ENCODE measurements at regions not wholly inside any gene's neighbourhood (a gene's known extent, or its start where the extent isn't known, plus 50 kb on each side); places are given as distances from the start of the nearest gene placed in this dataset.

- Histone ChIP-seq H3K4me3 (ENCODE audit: low read depth in 1 of 3, low read length in 3 of 3) (no peak overlapping the region), H3K4me1 (ENCODE audit: control insufficient read depth in 4 of 4, insufficient read depth in 4 of 4, low read length in 3 of 4) (no peaks in the 10 kb centered on the region), H3K9me3 (ENCODE audit: control insufficient read depth in 4 of 4, low read length in 3 of 4) (no peaks in the 10 kb centered on the region), H3K36me3 (ENCODE audit: control insufficient read depth in 4 of 4, insufficient read depth in 3 of 4, low read depth in 1 of 4, low read length in 3 of 4) (no peaks in the 10 kb centered on the region), H3K27ac (ENCODE audit: low read depth in 1 of 2, low read length in 2 of 2) (no peak overlapping the region), H3K9ac (ENCODE audit: low read depth in 1 of 2, low read length in 2 of 2) (no peak overlapping the region), H3K27me3 (ENCODE audit: control insufficient read depth in 4 of 4, insufficient read depth in 4 of 4, low read length in 3 of 4) (no peaks in the 10 kb centered on the region)
- no peak for TF ChIP-seq RXRA (IDR thresholded peaks at IDR 0.05)
- TF ChIP-seq JUND (IDR thresholded peaks at IDR 0.05) = no peak
- TF ChIP-seq ZBTB33 (IDR thresholded peaks at IDR 0.05) = no peak
- no peak for TF ChIP-seq FOXA1 (IDR thresholded peaks at IDR 0.05)
- no peak for TF ChIP-seq MAX (IDR thresholded peaks at IDR 0.05)
- TF ChIP-seq TAF1 (conservative IDR thresholded peaks at IDR 0.05) = no peak
- no peak for TF ChIP-seq ATF3 (IDR thresholded peaks at IDR 0.05)
- peak; percentile 72 to 87 for TF ChIP-seq RAD21 (IDR thresholded peaks at IDR 0.05)
- peak; percentile 76 for TF ChIP-seq CTCF (IDR thresholded peaks at IDR 0.05; ENCODE audit: low read depth, low read length, missing input control)
- no peak for TF ChIP-seq EGR1 (IDR thresholded peaks at IDR 0.05; ENCODE audit: low read depth in 2 of 2)
- no peak for TF ChIP-seq GABPA (IDR thresholded peaks at IDR 0.05 in 1 of 2, conservative IDR thresholded peaks at IDR 0.05 in 1 of 2)
- WGBS = 26% methylated on average over 11 of the region's 11 CpGs
- peak; percentile 51 for DNase-seq (ENCODE audit: low spot score)
Measured at GRCh38 chrX:33434256-33435092, 223.1 kb upstream of the DMD start.

GRCh38 chrX:33416273-33416805 is 205.0 kb upstream of the DMD start:
- TF ChIP-seq NR2F2 (IDR thresholded peaks at IDR 0.05) (no peak), HNF4G (IDR thresholded peaks at IDR 0.05) (no peak), YY1 (IDR thresholded peaks at IDR 0.05) (no peak), TAF1 (conservative IDR thresholded peaks at IDR 0.05) (no peak), RXRA (IDR thresholded peaks at IDR 0.05) (no peak), MAX (IDR thresholded peaks at IDR 0.05) (no peak), FOXA1 (IDR thresholded peaks at IDR 0.05) (no peak), ATF3 (IDR thresholded peaks at IDR 0.05) (no peak)
- Histone ChIP-seq H3K27ac (ENCODE audit: low read depth in 1 of 2, low read length in 2 of 2) (no peak overlapping the region), H3K4me1 (ENCODE audit: control insufficient read depth in 4 of 4, insufficient read depth in 4 of 4, low read length in 3 of 4) (no peaks in the 10 kb centered on the region), H3K27me3 (ENCODE audit: control insufficient read depth in 4 of 4, insufficient read depth in 4 of 4, low read length in 3 of 4) (no peaks in the 10 kb centered on the region), H3K9ac (ENCODE audit: low read depth in 1 of 2, low read length in 2 of 2) (no peak overlapping the region), H3K36me3 (ENCODE audit: control insufficient read depth in 4 of 4, insufficient read depth in 3 of 4, low read depth in 1 of 4, low read length in 3 of 4) (no peaks in the 10 kb centered on the region), H3K9me3 (ENCODE audit: control insufficient read depth in 4 of 4, low read length in 3 of 4) (peaks cover 0 to 3% (median 0%) of the 10 kb centered on the region in 4 donors), H3K4me3 (ENCODE audit: low read depth in 1 of 3, low read length in 3 of 3) (no peak overlapping the region)
- 46% methylated on average over 3 of the region's 3 CpGs for WGBS
- DNase-seq (ENCODE audit: low spot score) = no peak
